ENCODE measurements at regions not wholly inside any gene's neighbourhood (a gene's known extent, or its start where the extent isn't known, plus 50 kb on each side); places are given as distances from the start of the nearest gene placed in this dataset.
A peak's percentile ranks its signal among the peaks of the same experiment; 100 is the strongest.

- TF ChIP-seq POLR2AphosphoS5 (IDR thresholded peaks at IDR 0.05; ENCODE audit: low read depth, low read length) (no peak), POLR2A (IDR thresholded peaks at IDR 0.05; ENCODE audit: low read depth, low read length) (no peak), TAF1 (IDR thresholded peaks at IDR 0.05; ENCODE audit: borderline replicate concordance, low read depth, low read length) (no peak)
- no peak for DNase-seq (ENCODE audit: insufficient read length)
- FAIRE-seq = no peak
Observed at GRCh38 chr3:76554707-76555106, 485.2 kb upstream of the ROBO2 start.

GRCh38 chr3:76561494-76562236 is 478.2 kb upstream of the ROBO2 start:
- no peak for TF ChIP-seq POLR2AphosphoS5 (IDR thresholded peaks at IDR 0.05; ENCODE audit: low read depth, low read length)
- no peak for TF ChIP-seq POLR2A (IDR thresholded peaks at IDR 0.05; ENCODE audit: low read depth, low read length)
- no peak for TF ChIP-seq TAF1 (IDR thresholded peaks at IDR 0.05; ENCODE audit: borderline replicate concordance, low read depth, low read length)
- FAIRE-seq (no peak), DNase-seq (ENCODE audit: insufficient read length) (no peak)

- DNase-seq (ENCODE audit: insufficient read length) (no peak), FAIRE-seq (peak; percentile 67)
- TF ChIP-seq POLR2AphosphoS5 (IDR thresholded peaks at IDR 0.05; ENCODE audit: low read depth, low read length) (no peak), POLR2A (IDR thresholded peaks at IDR 0.05; ENCODE audit: low read depth, low read length) (no peak), TAF1 (IDR thresholded peaks at IDR 0.05; ENCODE audit: borderline replicate concordance, low read depth, low read length) (no peak)
Observed at GRCh38 chr3:76565496-76566210, 474.2 kb upstream of the ROBO2 start.

GRCh38 chr3:76566211-76566534 is 473.7 kb upstream of the ROBO2 start:
- TF ChIP-seq TAF1 (IDR thresholded peaks at IDR 0.05; ENCODE audit: borderline replicate concordance, low read depth, low read length) (no peak), POLR2AphosphoS5 (IDR thresholded peaks at IDR 0.05; ENCODE audit: low read depth, low read length) (no peak), POLR2A (IDR thresholded peaks at IDR 0.05; ENCODE audit: low read depth, low read length) (no peak)
- FAIRE-seq (no peak), DNase-seq (ENCODE audit: insufficient read length) (no peak)

- no peak for FAIRE-seq
- no peak for TF ChIP-seq POLR2A (IDR thresholded peaks at IDR 0.05; ENCODE audit: low read depth, low read length)
- TF ChIP-seq TAF1 (IDR thresholded peaks at IDR 0.05; ENCODE audit: borderline replicate concordance, low read depth, low read length) = no peak
- TF ChIP-seq POLR2AphosphoS5 (IDR thresholded peaks at IDR 0.05; ENCODE audit: low read depth, low read length) = no peak
- no peak for DNase-seq (ENCODE audit: insufficient read length)
Observed at GRCh38 chr3:76566904-76567303, 473.0 kb upstream of the ROBO2 start.

GRCh38 chr3:76570436-76571057 is 469.4 kb upstream of the ROBO2 start:
- FAIRE-seq = peak; percentile 27
- DNase-seq (ENCODE audit: insufficient read length) = no peak

GRCh38 chr3:76576201-76576600 is 463.7 kb upstream of the ROBO2 start:
- DNase-seq (ENCODE audit: insufficient read length) (no peak), FAIRE-seq (no peak)
- no peak for TF ChIP-seq TAF1 (IDR thresholded peaks at IDR 0.05; ENCODE audit: borderline replicate concordance, low read depth, low read length)
- TF ChIP-seq POLR2AphosphoS5 (IDR thresholded peaks at IDR 0.05; ENCODE audit: low read depth, low read length) = no peak
- TF ChIP-seq POLR2A (IDR thresholded peaks at IDR 0.05; ENCODE audit: low read depth, low read length) = no peak

More at GRCh38 chr3:76570436-76571057, 469.4 kb upstream of the ROBO2 start:
- TF ChIP-seq POLR2AphosphoS5 (IDR thresholded peaks at IDR 0.05; ENCODE audit: low read depth, low read length) (no peak), POLR2A (IDR thresholded peaks at IDR 0.05; ENCODE audit: low read depth, low read length) (no peak), TAF1 (IDR thresholded peaks at IDR 0.05; ENCODE audit: borderline replicate concordance, low read depth, low read length) (no peak)

GRCh38 chr3:76582098-76582497 is 457.8 kb upstream of the ROBO2 start:
- no peak for FAIRE-seq

GRCh38 chr3:76582632-76583378 is 457.1 kb upstream of the ROBO2 start:
- no peak for DNase-seq (ENCODE audit: insufficient read length)
- FAIRE-seq = no peak
- no peak for TF ChIP-seq POLR2A (IDR thresholded peaks at IDR 0.05; ENCODE audit: low read depth, low read length)
- no peak for TF ChIP-seq TAF1 (IDR thresholded peaks at IDR 0.05; ENCODE audit: borderline replicate concordance, low read depth, low read length)
- no peak for TF ChIP-seq POLR2AphosphoS5 (IDR thresholded peaks at IDR 0.05; ENCODE audit: low read depth, low read length)

More at GRCh38 chr3:76582098-76582497, 457.8 kb upstream of the ROBO2 start:
- DNase-seq (ENCODE audit: insufficient read length) = no peak
- no peak for TF ChIP-seq POLR2A (IDR thresholded peaks at IDR 0.05; ENCODE audit: low read depth, low read length)
- no peak for TF ChIP-seq POLR2AphosphoS5 (IDR thresholded peaks at IDR 0.05; ENCODE audit: low read depth, low read length)
- no peak for TF ChIP-seq TAF1 (IDR thresholded peaks at IDR 0.05; ENCODE audit: borderline replicate concordance, low read depth, low read length)

GRCh38 chr3:76585794-76586392 is 454.0 kb upstream of the ROBO2 start:
- TF ChIP-seq TAF1 (IDR thresholded peaks at IDR 0.05; ENCODE audit: borderline replicate concordance, low read depth, low read length) = no peak
- no peak for TF ChIP-seq POLR2AphosphoS5 (IDR thresholded peaks at IDR 0.05; ENCODE audit: low read depth, low read length)
- no peak for TF ChIP-seq POLR2A (IDR thresholded peaks at IDR 0.05; ENCODE audit: low read depth, low read length)
- no peak for DNase-seq (ENCODE audit: insufficient read length)
- FAIRE-seq = no peak

GRCh38 chr3:76586471-76586870 is 453.4 kb upstream of the ROBO2 start:
- DNase-seq (ENCODE audit: insufficient read length) (no peak), FAIRE-seq (no peak)
- TF ChIP-seq POLR2A (IDR thresholded peaks at IDR 0.05; ENCODE audit: low read depth, low read length) = no peak
- no peak for TF ChIP-seq POLR2AphosphoS5 (IDR thresholded peaks at IDR 0.05; ENCODE audit: low read depth, low read length)
- no peak for TF ChIP-seq TAF1 (IDR thresholded peaks at IDR 0.05; ENCODE audit: borderline replicate concordance, low read depth, low read length)

All from GM12892 (cell line).